GM04503 (cell line): ENCODE measurements at regions not wholly inside any gene's neighbourhood (a gene's known extent, or its start where the extent isn't known, plus 50 kb on each side); places are given as distances from the start of the nearest gene placed in this dataset.

Experiments
- DNase-seq: peaks from one replicate; pipeline ENCODE4 v3.0.0-alpha.2; 2012; ENCODE audit warnings: low read depth

GRCh38 chr6:105907991-105908390 lies 178.1 kb upstream of the PRDM1 start:
- DNase-seq: no peak

- DNase-seq: no peak
These were observed 178.8 kb upstream of the PRDM1 start for GRCh38 chr6:105907301-105907700.

- DNase-seq: peak; percentile 75
These were observed 183.6 kb upstream of the PRDM1 start for GRCh38 chr6:105902401-105903031.

GRCh38 chr6:105901583-105901982 lies 184.6 kb upstream of the PRDM1 start:
- DNase-seq: no peak

- peak; percentile 84 for DNase-seq
These were observed 185.8 kb upstream of the PRDM1 start for GRCh38 chr6:105900125-105900937.

- DNase-seq: peak; percentile 49
These were observed 187.8 kb upstream of the PRDM1 start for GRCh38 chr6:105898286-105898685.

GRCh38 chr6:105897131-105897530 lies 189.0 kb upstream of the PRDM1 start:
- DNase-seq: no peak

- no peak for DNase-seq
These were observed 189.4 kb upstream of the PRDM1 start for GRCh38 chr6:105896821-105897095.

GRCh38 chr6:105896052-105896820 lies 189.9 kb upstream of the PRDM1 start:
- no peak for DNase-seq

GRCh38 chr6:105894556-105894955 lies 191.6 kb upstream of the PRDM1 start:
- DNase-seq: no peak

GRCh38 chr6:105893741-105894140 lies 192.4 kb upstream of the PRDM1 start:
- no peak for DNase-seq

GRCh38 chr6:105892577-105893262 lies 193.4 kb upstream of the PRDM1 start:
- no peak for DNase-seq

- DNase-seq: no peak
These were observed 195.5 kb upstream of the PRDM1 start for GRCh38 chr6:105890521-105891244.

GRCh38 chr6:105889902-105890301 lies 196.2 kb upstream of the PRDM1 start:
- no peak for DNase-seq

GRCh38 chr6:105886814-105887544 lies 199.2 kb upstream of the PRDM1 start:
- DNase-seq: no peak

GRCh38 chr6:105886066-105886813 lies 199.9 kb upstream of the PRDM1 start:
- DNase-seq: no peak

- no peak for DNase-seq
These were observed 201.7 kb upstream of the PRDM1 start for GRCh38 chr6:105884426-105884825.

GRCh38 chr6:105884011-105884410 lies 202.1 kb upstream of the PRDM1 start:
- DNase-seq: no peak

- no peak for DNase-seq
These were observed 203.3 kb upstream of the PRDM1 start for GRCh38 chr6:105882828-105883227.

- no peak for DNase-seq
These were observed 203.9 kb upstream of the PRDM1 start for GRCh38 chr6:105882121-105882803.
